Stomach smooth muscle (tissue), 2 donors: ENCODE measurements at regions not wholly inside any gene's neighbourhood (a gene's known extent, or its start where the extent isn't known, plus 50 kb on each side); places are given as distances from the start of the nearest gene placed in this dataset.

Experiments
- H3K27ac ChIP-seq: one replicate; pipeline ENCODE4 v1.7.0; 2013; ENCODE audit warnings: mild to moderate bottlenecking, low read length, inconsistent platforms
- H3K27me3 ChIP-seq, 2 donors: one replicate each; pipeline ENCODE4 v1.7.0; 2013; ENCODE audit warnings: low read length in 2 of 2; ENCODE audit not compliant: insufficient read depth in 2 of 2, control insufficient read depth in 1 of 2
- H3K36me3 ChIP-seq, 2 donors: one replicate each; pipeline ENCODE4 v1.7.0; 2013; ENCODE audit warnings: low read length in 2 of 2; ENCODE audit not compliant: control insufficient read depth in 2 of 2, insufficient read depth in 2 of 2
- H3K4me1 ChIP-seq: one replicate; pipeline ENCODE4 v1.7.0; 2013; ENCODE audit warnings: low read length; ENCODE audit not compliant: control insufficient read depth, insufficient read depth
- H3K4me3 ChIP-seq, 2 donors: one replicate each; pipeline ENCODE4 v1.7.0; 2013; ENCODE audit warnings: low read length in 2 of 2
- H3K9ac ChIP-seq, 2 donors: one replicate each; pipeline ENCODE4 v1.7.0; 2013; ENCODE audit warnings: low read length in 2 of 2, mild to moderate bottlenecking in 1 of 2
- H3K9me3 ChIP-seq, 2 donors: one replicate each; pipeline ENCODE4 v1.7.0; 2013; ENCODE audit warnings: low read length in 2 of 2; ENCODE audit not compliant: control insufficient read depth in 2 of 2
- donor health status: healthy.
- donor health status: Pancreatic carcinoma.

DNA sequence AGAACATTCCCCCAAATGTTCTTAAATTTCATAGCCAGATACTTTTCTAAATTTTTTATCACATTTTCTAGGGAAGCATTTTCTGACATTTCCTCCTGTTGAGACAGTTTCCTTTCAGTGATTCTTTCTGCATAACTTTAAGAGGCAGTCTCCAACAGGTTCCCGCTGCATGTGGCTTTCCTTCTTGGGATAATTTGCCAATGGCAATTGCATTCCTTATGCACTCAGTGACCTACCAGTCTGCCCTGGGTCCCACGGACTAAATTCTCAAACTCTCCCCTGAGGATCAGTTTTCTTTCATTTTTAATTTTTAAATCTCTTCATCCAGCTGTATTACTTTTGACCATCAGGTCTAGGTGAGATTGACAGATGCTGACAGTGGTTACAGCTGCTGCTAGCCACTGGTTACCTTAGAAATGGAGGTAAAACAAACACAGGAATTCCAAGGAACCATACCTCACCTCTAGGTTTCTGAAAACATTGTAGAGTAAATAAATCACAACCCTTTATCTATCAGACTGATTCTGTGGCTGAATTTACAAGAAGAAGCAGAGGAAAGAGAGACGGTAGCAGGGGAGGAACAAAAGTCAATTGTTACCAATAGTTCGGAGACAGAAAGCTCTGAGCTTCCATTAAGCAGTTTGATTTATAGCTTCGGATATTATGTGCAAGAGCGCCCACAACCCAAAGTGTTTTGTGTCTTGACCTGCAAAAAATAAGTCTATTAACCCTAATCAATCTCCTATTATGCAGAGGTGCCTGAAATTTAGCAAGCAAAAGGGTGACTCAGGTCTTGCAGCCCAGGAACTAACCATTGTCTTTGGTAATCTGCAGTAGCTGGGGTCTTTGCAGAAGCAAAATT is 216.0 kb downstream of the PMP22 start:
- H3K4me1 ChIP-seq: no peaks in the 10 kb centered on the region
- H3K4me3 ChIP-seq: no peak overlapping the region
- H3K9me3 ChIP-seq: no peaks in the 10 kb centered on the region
- H3K9ac ChIP-seq: no peak overlapping the region
- peaks cover 0 to 5% of the 10 kb centered on the region in 2 donors for H3K27me3 ChIP-seq
- no peaks in the 10 kb centered on the region for H3K36me3 ChIP-seq
- H3K27ac ChIP-seq: no peak overlapping the region

GRCh38 chr17:15048381-15048780 is 216.7 kb downstream of the PMP22 start:
- H3K27me3 ChIP-seq: peaks cover 0 to 5% of the 10 kb centered on the region in 2 donors
- H3K4me1 ChIP-seq: no peaks in the 10 kb centered on the region
- H3K9ac ChIP-seq: no peak overlapping the region
- no peak overlapping the region for H3K4me3 ChIP-seq
- no peaks in the 10 kb centered on the region for H3K9me3 ChIP-seq
- no peak overlapping the region for H3K27ac ChIP-seq
- H3K36me3 ChIP-seq: no peaks in the 10 kb centered on the region

GRCh38 chr17:15042311-15042710 is 222.8 kb downstream of the PMP22 start:
- peaks cover 0 to 4% of the 10 kb centered on the region in 2 donors for H3K27me3 ChIP-seq
- H3K27ac ChIP-seq: no peak overlapping the region
- H3K9me3 ChIP-seq: peaks cover 0 to 4% of the 10 kb centered on the region in 2 donors
- no peaks in the 10 kb centered on the region for H3K36me3 ChIP-seq
- no peak overlapping the region for H3K9ac ChIP-seq
- no peaks in the 10 kb centered on the region for H3K4me1 ChIP-seq
- no peak overlapping the region for H3K4me3 ChIP-seq

- H3K4me3 ChIP-seq: no peak overlapping the region
- peaks cover 0 to 5% of the 10 kb centered on the region in 2 donors for H3K9me3 ChIP-seq
- peaks cover 0 to 3% of the 10 kb centered on the region in 2 donors for H3K27me3 ChIP-seq
- H3K9ac ChIP-seq: no peak overlapping the region
- no peaks in the 10 kb centered on the region for H3K4me1 ChIP-seq
- no peaks in the 10 kb centered on the region for H3K36me3 ChIP-seq
- H3K27ac ChIP-seq: no peak overlapping the region
These were observed 225.8 kb downstream of the PMP22 start for GRCh38 chr17:15039366-15039765.

DNA sequence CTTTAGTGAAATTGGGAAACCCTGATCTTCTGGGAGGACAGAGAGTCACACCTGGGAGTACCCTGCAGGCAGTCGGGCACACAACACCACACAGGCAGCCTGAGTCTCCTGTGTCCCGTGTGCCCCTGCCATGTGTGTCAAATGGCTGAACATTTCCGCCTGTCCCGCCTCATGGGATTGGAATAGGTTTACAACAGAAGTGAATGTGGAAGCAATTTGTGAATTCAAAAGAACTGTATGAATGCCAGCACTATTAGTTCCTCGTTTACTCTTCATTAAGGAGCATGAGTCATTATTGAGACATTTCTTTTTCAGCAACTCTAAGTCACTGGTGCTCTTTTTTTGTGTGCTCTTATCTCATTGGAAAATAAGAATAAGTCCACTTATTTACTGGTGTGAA is 226.5 kb downstream of the PMP22 start:
- Histone ChIP-seq H3K9me3 (peaks cover 0 to 5% of the 10 kb centered on the region in 2 donors), H3K4me1 (no peaks in the 10 kb centered on the region), H3K4me3 (no peak overlapping the region), H3K27ac (no peak overlapping the region), H3K9ac (no peak overlapping the region), H3K36me3 (no peaks in the 10 kb centered on the region), H3K27me3 (peaks cover 0 to 2% of the 10 kb centered on the region in 2 donors)

DNA sequence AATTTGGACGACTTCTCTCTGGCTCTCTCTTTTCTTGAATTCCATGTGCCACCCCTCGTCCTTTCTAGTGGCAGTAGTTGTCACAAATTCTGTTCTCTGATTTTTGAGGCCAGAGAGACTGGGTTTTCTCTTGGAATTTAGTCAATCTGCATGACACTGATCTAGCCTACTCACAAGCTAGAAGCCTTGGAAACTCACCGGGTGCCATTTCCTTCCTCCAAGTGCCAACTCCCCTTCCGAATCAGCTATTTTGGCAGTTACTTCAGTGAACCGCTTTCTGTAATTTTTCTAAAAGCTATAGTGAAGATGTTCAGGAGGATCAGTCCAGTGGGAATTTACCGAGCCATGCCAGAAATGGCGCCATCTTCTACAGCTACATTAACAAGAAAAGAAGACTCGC is 228.9 kb downstream of the PMP22 start:
- Histone ChIP-seq H3K4me1 (no peaks in the 10 kb centered on the region), H3K27me3 (no peaks in the 10 kb centered on the region), H3K36me3 (no peaks in the 10 kb centered on the region), H3K9me3 (peaks cover 0 to 5% of the 10 kb centered on the region in 2 donors), H3K9ac (no peak overlapping the region), H3K4me3 (no peak overlapping the region), H3K27ac (no peak overlapping the region)

DNA sequence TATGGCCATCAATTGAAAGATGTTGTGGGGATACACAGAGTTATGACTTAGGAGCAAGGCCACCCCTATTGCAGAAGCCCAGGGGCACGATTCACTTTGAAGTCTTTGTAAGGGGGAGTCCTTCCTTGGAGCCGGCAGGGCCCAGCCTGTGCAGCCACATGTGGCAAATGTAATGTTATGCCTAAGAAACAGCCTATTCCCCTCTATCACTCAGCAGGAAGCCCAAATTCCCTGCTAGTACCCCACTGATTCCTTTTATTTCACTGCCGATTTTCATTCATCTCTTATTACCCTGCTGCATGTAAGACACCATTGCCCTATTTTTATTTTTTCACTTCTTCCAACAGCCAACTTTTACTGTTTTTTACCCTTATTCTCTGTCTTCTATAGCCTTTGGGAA is 233.2 kb downstream of the PMP22 start:
- no peaks in the 10 kb centered on the region for H3K27me3 ChIP-seq
- H3K9ac ChIP-seq: no peak overlapping the region
- no peak overlapping the region for H3K4me3 ChIP-seq
- no peaks in the 10 kb centered on the region for H3K36me3 ChIP-seq
- no peak overlapping the region for H3K27ac ChIP-seq
- H3K4me1 ChIP-seq: no peaks in the 10 kb centered on the region
- H3K9me3 ChIP-seq: no peaks in the 10 kb centered on the region

GRCh38 chr17:15029469-15029868 is 235.7 kb downstream of the PMP22 start:
- Histone ChIP-seq H3K36me3 (no peaks in the 10 kb centered on the region), H3K27me3 (no peaks in the 10 kb centered on the region), H3K27ac (no peak overlapping the region), H3K9ac (no peak overlapping the region), H3K9me3 (no peaks in the 10 kb centered on the region), H3K4me3 (no peak overlapping the region), H3K4me1 (no peaks in the 10 kb centered on the region)

DNA sequence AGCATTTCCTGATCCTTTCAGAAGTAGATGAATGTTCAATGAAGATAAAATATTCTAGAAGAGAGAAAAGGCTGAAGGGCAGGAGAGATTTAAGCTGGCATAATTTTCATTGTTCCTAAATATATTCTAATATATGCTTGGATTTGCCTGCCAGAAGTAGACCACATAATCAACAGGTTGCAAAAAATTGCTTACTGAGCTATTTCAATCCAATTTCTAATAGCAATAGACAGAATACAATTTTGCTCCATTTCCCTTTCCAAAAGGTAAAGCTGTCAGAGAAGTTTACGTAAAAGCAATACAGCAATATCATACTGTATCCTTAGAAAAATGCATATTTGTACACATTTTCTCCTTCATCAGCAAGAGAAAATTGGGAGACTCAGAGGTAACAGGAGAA is 237.3 kb downstream of the PMP22 start:
- H3K9ac ChIP-seq: no peak overlapping the region
- H3K27ac ChIP-seq: no peak overlapping the region
- no peaks in the 10 kb centered on the region for H3K36me3 ChIP-seq
- H3K9me3 ChIP-seq: no peaks in the 10 kb centered on the region
- H3K4me1 ChIP-seq: no peaks in the 10 kb centered on the region
- H3K27me3 ChIP-seq: no peaks in the 10 kb centered on the region
- no peak overlapping the region for H3K4me3 ChIP-seq

GRCh38 chr17:15026088-15026487 is 239.0 kb downstream of the PMP22 start:
- Histone ChIP-seq H3K27ac (no peak overlapping the region), H3K4me1 (no peaks in the 10 kb centered on the region), H3K4me3 (no peak overlapping the region), H3K9me3 (no peaks in the 10 kb centered on the region), H3K27me3 (no peaks in the 10 kb centered on the region), H3K36me3 (no peaks in the 10 kb centered on the region), H3K9ac (no peak overlapping the region)

GRCh38 chr17:15023589-15024336 is 241.4 kb downstream of the PMP22 start:
- H3K27me3 ChIP-seq: no peaks in the 10 kb centered on the region
- H3K36me3 ChIP-seq: no peaks in the 10 kb centered on the region
- H3K4me1 ChIP-seq: no peaks in the 10 kb centered on the region
- no peak overlapping the region for H3K9ac ChIP-seq
- H3K4me3 ChIP-seq: no peak overlapping the region
- no peaks in the 10 kb centered on the region for H3K9me3 ChIP-seq
- H3K27ac ChIP-seq: no peak overlapping the region
